Activated CD8-positive, alpha-beta memory T cell treated with anti-CD3 and anti-CD28 coated beads for 48 hours (primary cell): ENCODE measurements at regions not wholly inside any gene's neighbourhood (a gene's known extent, or its start where the extent isn't known, plus 50 kb on each side); places are given as distances from the start of the nearest gene placed in this dataset.
"Not testable (repeated sequence)": the region's sequence is repeated elsewhere in the genome, so short reads cannot be mapped to it uniquely, and the experiment has no call there.

Source experiments
- DNase-seq, 3 experiments: peaks; one replicate each; pipeline ENCODE4 v3.0.0-alpha.2; 2020; ENCODE audit warnings: low read depth in 2 of 3, low spot score in 2 of 3

DNA sequence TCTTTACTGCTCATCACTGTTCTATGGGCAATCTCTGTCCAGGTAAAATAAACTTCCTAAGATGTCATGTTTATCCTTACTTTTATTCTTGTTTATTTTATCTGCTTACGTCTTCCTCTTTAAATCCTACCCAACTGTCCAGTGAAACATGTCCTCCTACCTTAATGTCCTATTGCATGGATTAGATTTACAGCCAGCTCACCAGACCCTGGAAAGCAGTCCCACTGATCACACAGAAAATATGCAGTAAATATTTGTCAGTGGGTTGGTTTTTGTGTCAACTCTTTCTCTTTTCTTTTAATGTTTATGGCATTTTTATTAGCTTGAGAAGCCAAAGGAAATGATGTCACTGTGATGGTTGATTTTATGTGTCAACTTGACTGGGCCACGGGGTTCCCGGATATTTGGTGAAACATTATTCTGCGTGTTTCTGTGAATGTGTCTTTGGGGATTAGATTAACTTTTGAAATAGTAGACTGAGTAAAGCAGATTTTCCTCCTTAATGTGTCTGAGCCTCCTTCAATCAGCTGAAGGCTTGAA is 258.3 kb downstream of the SRGAP2C start:
- no peak for DNase-seq

DNA sequence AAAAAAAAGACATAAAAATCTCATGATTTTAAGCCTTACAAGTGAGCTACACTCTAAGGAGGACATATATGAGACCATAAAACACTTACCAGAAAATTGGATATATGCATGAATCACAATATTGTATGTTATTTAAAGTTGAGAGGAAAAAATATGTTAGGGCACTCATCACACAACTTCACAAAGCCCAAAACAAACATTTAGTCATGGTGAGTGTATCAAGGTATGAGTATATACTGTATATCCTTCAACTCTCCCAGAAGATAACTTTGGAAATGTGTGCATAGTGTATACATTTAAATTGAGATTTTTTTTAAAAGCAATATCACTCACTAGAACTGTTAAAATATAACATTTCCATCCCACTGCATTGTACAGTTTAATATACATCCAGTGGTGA is 259.3 kb downstream of the SRGAP2C start:
- DNase-seq: no peak

DNA sequence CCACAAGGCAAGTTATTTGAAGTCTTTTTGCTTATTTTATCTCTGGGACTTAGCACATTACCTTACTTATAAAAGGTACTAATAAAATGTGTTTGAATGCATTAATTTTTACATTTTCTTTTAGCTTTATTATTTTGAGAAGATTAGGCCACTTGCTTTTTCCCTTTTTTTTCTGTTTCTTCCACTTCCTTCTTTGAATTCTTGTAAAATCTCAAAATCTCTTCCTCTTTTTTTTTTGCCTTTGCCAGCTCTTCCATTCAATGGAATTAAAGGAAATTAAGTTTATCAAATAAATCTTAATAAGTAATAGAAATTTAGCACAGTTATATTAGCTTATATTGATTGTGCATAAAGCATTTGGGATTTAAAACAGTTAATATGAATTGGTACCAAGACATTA is 260.9 kb downstream of the SRGAP2C start:
- no peak for DNase-seq

DNA sequence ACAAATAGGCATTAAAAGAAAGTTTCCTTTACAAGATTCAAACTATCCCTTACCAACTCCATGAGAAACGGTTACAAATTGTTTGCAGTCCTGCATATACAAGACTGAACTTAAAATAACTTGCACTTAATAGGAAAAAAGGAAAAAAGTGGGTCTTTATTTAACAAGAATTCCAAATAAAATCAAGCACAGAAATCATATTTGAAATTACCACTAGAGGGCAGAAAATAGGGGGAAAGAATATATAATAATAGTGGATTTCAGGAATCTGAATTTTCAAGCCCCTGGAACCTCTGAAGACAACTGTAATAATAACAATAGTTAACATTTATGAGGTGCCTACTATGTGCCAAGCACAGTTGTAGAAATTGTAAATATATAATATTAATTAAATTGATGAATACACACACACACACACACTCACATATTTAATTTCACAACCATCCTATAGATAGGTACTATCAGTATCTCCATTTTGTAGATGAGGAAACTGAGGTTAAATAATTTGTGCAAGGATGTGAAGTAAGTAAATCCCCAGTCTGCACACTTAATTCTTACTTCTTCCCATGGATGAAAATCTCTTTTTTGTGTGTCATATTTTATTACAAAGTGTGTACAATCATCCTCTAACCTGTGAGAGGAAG is 262.6 kb downstream of the SRGAP2C start:
- not testable (repeated sequence) for DNase-seq

DNA sequence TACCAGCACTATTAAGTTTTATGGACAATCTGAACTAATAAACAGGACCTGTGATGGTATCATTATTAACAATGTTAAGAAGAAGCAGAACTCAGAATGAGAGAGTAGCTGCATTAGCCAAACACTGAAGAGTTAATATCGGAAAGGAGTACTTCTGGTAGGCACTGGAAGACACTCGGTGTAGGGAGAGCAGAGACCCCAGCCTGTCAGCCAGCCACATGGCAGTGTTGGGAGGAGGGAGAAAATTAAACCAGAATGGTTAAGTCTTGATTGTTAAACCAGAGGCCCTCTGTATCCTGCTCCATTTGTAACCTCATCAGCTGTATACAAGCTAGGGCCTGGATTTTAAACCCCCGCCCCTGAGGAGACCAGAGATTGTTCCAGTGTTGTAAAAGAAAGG is 263.3 kb downstream of the SRGAP2C start:
- DNase-seq: not testable (repeated sequence)

DNA sequence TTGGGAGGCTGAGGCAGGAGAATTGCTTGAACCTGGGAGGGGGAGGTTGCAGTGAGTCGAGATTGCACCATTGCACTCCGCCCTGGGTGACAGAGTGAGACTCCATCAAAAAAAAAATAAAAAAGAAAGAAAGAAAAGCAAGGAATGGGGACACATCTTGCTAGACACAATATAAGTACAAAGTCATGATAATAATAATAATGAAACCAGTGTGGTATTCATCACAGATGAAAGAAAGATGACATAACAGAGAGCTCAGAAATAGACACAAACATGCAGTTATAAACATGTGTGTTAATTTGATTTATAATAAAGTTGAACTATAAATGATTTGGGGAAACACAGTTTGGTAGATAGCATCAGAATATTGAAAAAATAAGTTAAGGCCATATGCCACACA is 264.1 kb downstream of the SRGAP2C start:
- no peak for DNase-seq

DNA sequence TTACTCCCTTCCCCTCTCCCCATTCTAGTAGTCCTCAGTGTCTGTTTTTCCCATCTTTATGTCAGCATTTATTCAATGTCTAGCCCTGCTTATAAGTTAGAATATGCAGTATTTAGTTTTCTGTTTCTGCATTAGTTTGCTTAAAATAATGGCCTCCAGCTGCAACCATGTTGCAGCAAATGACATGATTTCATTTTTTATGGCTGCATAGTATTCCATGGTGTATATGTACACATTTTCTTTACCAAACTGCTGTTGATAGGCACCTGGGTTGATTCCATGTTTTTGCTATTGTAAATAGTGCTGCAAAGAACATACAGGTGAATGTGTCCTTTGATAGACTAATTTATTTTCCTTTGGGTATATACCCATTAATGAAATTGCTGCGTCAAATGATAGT is 267.7 kb downstream of the SRGAP2C start:
- DNase-seq: no peak

DNA sequence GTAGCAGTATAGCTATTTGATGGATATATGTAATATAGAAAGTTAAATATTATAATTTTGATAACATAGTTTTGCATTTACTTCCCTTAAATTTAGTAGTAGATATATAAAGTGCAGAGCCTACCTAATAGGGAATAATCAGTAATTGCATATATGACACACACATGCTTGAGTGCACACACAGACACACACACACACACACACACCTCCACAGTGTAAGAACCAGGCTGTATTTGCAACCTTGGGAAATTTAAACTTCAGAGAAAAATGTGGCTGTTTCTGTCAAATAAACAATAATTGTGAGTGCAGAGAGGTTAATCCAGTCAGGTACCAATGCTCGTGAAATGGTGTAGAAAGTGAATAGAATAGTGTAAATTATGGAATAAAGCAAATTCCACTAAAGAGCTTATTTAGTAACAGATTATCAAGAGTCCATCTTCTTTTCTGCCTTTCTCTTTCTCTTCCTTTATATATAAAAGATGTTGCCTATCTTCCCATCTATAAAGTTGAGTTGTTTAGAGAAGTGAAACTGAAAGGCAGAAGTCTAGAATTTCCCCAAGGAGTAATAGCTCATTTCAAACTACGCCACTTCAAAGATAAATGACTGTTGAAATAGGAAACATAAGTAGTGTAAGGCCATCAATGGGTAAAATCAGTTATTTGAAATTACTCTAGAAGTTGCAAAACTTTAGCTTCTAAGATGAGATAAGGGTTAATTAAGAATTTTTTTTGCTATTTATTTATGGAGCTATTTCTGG is 273.7 kb downstream of the SRGAP2C start:
- DNase-seq: no peak

DNA sequence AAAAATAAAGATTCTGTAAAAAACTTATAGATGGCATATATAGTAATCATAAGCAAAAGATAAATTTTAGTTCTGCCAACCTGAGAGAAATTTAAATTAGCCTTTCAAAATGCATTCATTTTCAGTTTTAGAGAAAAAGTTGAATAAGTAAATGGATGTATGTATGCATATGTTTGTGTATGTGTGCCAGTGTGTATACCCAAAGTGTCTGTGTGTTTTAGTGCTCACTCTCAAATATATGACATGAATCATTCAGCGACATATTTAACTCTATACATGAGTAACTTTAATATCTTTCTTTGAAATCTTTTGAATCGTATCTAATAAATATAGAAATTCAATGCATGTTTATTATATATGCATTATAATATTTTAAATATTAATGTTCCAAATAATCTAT is 274.5 kb downstream of the SRGAP2C start:
- DNase-seq: no peak

DNA sequence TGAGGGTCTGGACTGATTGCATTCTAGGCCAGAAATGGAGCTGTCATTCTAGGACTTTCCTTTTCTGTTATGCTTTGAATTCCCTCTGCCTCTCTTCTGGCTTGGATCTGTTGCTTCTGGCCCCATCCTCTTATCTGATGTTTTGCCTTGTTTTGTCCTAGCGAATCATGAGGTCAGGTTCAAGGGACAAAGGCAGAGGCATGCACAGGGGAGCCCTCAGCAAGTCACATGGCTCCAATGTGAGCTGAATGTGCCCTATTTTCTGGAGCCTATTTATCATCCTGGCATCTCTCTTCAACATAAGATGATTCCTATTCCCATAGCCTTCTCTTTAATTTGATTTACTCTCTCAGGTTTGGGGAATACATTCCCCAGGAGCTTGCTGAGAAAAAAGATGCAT is 284.6 kb downstream of the SRGAP2C start:
- not testable (repeated sequence) for DNase-seq

DNA sequence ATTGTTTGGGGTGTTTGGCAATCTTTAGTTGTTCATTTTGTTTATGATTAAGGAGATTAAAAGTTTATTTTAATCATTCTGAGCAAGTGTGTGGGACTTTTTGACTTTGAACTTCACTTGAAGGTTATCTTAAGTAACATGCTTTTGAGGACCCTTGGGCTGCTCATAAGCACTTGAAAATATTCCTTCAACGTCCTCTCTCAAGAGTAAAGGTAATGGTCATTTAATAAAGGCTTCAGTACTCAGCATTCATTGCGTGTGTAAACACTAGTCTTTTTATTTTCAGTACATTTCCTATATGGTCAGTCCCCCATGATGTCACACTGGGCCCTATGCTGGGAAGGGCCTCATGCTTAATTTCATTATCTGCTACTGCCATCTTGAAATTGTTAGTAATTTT is 285.6 kb downstream of the SRGAP2C start:
- DNase-seq: not testable (repeated sequence)

DNA sequence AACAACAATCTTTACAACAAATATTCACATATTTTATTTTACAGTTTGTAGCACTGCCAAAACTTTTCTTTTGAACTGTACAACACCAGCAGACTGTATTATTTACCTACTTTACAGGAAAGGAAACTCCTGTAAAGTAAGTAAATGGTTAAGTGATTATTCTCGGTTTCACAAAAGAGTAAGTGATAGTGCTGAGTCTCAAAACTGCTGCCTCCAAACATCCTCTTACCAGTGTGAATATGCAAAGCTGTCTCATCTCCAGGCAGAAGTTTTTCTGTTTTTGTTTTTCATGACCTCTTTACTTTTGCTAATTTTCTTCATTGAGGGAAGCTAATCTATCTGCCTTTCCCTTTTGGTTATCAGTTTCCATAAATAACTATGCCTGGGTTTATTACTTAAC is 286.7 kb downstream of the SRGAP2C start:
- no peak for DNase-seq

DNA sequence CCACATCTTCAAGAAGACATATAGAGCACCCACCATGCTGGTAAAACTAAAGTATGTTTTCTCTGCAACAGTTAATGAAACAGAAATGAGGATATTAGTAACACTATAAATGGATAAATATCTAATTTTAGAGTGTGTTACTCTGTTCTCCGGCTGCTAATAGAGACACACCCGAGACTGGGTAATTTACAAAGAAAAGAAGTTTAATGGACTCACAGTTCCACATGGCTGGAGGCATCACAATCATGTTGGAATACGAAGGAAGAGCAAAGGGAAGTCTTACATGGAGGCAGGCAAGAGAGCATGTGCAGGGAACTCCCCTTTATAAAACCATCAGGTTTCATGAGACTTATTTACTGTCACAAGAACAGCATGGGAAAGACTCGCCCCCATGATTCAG is 287.2 kb downstream of the SRGAP2C start:
- no peak for DNase-seq

DNA sequence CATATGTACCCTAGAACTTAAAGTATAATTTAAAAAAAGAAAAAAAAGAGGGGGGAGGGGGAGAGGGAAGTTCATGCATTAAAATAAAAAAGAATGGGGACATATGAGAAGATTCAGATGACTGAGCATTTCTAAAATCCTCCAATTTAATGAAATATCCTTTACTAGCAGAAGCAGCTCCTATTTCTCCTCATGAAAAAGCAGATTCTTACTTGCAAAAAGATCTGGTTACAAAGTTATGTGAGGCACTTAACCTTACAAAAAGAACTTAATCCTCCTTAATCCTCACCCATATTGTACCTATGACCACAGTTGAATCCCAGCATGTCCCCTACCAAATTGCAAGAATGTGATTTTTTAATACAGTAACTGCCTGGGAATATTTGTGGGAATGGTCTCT is 298.5 kb downstream of the SRGAP2C start:
- DNase-seq: no peak

DNA sequence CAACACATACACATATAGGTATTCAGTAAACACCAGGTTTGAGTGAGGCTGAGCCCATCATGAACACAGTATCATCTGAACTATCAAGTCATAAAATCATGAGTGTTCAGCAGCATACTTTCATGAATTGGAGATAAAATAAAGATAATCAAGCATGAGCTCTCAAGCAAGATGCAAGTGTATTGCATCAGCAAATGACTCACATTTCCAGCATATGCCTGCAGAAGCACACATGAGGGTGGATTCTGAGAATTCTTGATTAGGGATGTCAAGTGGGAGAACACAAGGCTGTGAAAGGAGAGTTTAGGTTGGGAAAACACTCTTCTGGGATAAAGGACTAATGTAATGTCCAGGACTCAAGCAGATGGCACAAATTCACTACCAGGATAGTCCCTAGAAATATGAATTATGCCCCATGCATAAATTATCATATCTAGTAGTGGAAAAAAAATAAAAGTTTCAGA is 299.2 kb downstream of the SRGAP2C start:
- no peak for DNase-seq

DNA sequence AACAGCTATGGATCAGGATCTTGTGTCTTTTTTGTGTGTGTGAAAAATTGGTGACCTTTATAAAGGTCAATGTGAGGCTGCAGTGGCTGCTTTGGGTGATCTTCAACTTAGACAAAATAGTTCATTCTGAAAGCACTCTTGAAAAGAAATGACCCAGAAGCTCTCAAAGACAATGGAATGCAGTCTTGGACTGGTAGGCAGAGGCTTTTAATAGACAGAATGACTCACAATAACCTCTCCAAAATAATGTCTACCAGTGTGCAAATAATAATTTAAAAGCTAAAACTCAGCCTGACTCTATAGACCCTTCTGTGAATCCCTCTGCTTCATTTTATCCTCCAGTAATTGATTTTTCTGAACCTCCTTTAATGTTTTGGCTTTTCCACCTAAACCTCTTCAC is 310.0 kb downstream of the SRGAP2C start:
- DNase-seq: not testable (repeated sequence)

DNA sequence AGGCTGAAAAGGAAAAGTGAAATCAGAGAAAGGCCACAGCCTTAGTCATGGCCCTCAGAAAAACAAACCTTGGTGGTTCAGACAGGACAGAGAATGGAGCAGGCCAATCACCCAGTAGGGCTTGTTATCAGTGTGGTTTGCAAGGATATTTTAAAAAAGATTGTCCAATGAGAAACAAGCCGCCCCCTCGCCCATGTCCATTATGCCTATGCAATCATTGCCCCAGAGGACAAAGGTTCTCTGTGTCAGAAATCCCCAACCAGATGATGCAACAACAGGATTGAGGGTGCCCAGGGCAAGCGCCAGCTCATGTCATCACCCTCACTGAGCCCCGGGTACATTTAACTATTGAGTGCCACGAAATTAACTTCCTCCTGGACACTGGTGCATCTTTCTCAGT is 326.7 kb downstream of the SRGAP2C start:
- not testable (repeated sequence) for DNase-seq

DNA sequence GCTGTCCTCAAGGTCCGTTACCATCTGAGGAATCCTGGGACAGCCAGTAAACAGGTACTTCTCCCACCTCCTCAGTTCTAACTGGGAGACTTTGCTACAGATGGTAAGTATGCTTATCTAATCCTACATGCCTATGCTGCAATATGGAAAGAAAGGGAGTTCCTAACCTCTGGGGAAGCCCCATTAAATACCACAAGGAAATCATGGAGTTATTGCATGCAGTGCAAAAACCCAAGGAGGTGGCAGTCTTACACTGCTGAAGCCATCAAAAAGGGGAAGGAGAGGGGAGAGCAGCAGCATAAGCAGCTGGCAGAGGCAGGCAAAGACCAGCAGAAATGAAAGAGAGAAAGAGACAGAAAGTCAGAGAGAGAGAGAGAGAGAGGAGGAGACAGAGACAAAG is 327.1 kb downstream of the SRGAP2C start:
- not testable (repeated sequence) for DNase-seq

DNA sequence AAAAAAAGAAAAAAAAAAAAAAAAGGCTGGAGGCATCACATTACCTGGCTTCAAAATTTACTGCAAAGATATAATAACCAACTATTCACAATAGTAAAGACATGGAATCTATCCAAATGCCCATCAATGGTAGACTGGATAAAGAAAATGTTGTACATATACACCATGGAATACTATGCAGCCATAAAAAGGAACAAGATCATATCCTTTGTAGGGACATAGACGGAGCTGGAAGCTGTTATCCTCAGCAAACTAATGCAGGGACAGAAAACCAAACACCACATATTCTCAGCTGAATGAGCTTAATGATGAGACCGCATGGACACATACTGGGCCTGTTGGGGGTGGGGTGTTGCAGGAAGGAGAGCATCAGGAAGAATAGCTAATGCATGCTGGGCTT is 330.5 kb downstream of the SRGAP2C start:
- DNase-seq: no peak

DNA sequence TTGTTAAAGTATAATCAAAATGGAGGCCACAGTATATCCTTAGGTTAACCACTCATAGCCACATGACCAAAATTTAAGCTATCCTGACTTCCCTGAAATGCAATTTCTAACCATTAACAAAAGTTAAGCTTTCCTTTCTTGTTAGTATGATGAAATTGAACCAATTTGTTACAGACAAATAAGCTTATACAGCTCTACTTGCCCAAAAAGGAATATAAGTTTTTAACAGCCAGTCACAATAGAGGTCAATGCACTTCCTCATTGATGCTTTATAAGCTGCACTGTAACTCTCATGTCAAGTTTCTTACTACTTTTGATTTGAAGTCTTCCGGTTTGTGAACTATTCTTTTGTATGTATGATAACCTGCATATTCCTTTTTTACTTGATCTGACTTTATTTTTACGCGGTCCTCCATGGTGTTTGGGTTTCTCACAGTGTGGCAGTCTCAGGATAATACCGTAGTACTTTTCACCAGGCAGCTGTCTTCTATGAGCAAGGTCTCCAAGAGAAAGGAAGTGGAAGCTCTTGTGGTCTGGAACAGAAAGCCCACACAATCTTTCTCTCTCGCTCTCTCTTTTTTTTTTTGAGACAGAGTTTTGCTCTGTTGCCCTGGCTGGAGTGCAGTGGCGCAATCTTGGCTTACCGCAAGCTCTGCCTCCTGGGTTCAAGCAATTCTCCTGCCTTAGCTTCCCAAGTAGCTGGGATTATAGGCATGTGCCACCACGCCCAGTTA is 331.6 kb downstream of the SRGAP2C start:
- no peak for DNase-seq

DNA sequence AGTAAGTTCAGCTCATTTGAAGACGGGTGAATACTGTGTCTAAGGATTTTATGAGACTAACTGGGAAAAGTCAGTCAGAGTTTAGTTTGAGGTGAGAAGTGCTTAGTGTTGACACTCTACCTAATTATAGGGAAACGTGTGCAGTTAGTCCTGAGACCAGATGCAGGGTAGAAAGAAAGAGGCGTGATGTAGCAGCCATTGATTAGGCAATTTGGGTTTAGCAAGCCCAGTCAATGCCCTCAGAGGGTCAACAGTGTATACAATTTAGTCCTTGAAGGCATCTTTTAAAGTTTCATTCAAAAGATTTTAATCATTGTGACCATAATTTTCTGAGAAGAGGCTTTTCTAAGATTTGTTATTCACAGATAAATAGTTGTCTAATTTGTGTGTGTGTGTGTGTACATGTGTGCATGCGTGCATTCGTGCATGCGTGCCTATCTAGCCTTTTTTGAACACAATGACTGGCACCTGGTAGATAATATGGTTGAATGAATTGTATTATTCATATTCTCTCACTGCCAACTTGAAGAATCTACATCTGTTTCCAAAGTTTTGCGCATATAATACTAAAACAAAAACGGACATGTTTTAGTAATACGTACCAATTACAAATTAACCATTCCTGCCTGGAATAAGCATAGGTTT is 332.9 kb downstream of the SRGAP2C start:
- DNase-seq: no peak

DNA sequence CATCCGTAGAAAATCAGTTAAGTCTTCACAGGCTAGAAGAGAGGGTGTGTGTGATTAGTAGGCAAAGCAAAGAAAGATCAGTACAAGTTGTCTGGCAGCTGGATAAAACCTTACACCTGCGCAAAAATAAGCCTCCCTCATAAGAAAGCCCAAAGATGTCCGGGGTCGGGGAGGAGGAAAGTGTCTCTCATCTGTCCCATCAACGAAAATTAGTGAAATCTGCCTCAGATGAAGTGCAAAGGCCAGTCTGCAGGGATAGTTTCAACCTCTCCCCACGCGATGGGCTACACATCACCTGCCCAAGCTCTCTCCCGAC is 333.9 kb downstream of the SRGAP2C start:
- no peak for DNase-seq
